ENCODE measurements at regions not wholly inside any gene's neighbourhood (a gene's known extent, or its start where the extent isn't known, plus 50 kb on each side); places are given as distances from the start of the nearest gene placed in this dataset.

GRCh38 chr16:86883583-86884389 lies 305.4 kb downstream of the FOXL1 start:
- Histone ChIP-seq H3K4me3 (ENCODE audit: low read length in 3 of 3) (no peak overlapping the region), H3K9me3 (ENCODE audit: control insufficient read depth in 2 of 3, insufficient read depth in 1 of 3, low read length in 3 of 3) (no peaks in the 10 kb centered on the region), H3K27me3 (ENCODE audit: control insufficient read depth, insufficient read depth, low read length) (no peaks in the 10 kb centered on the region), H3K4me1 (ENCODE audit: control insufficient read depth in 2 of 3, insufficient read depth in 2 of 3, low read depth in 1 of 3, low read length in 3 of 3) (peaks cover 0 to 3% (median 0%) of the 10 kb centered on the region in 3 donors), H3K36me3 (ENCODE audit: control insufficient read depth in 2 of 3, insufficient read depth in 3 of 3, low read length in 3 of 3) (no peaks in the 10 kb centered on the region), H3K9ac (ENCODE audit: low read length in 3 of 3) (no peak overlapping the region), H3K27ac (ENCODE audit: low read depth in 2 of 2, low read length in 2 of 2) (no peak overlapping the region)
- intact Hi-C loops (cut with DNase I), result no loop called here
- DNase-seq (no peak), FAIRE-seq (no peak)
- no peak for TF ChIP-seq CTCF (IDR thresholded peaks at IDR 0.05; ENCODE audit: borderline replicate concordance, extremely low read depth, insufficient read depth)

GRCh38 chr16:86884390-86884650 lies 306.0 kb downstream of the FOXL1 start:
- Histone ChIP-seq H3K27ac (ENCODE audit: low read depth in 2 of 2, low read length in 2 of 2) (no peak overlapping the region), H3K4me3 (ENCODE audit: low read length in 3 of 3) (no peak overlapping the region), H3K4me1 (ENCODE audit: control insufficient read depth in 2 of 3, insufficient read depth in 2 of 3, low read depth in 1 of 3, low read length in 3 of 3) (peaks cover 0 to 3% (median 0%) of the 10 kb centered on the region in 3 donors), H3K27me3 (ENCODE audit: control insufficient read depth, insufficient read depth, low read length) (no peaks in the 10 kb centered on the region), H3K9me3 (ENCODE audit: control insufficient read depth in 2 of 3, insufficient read depth in 1 of 3, low read length in 3 of 3) (no peaks in the 10 kb centered on the region), H3K36me3 (ENCODE audit: control insufficient read depth in 2 of 3, insufficient read depth in 3 of 3, low read length in 3 of 3) (no peaks in the 10 kb centered on the region), H3K9ac (ENCODE audit: low read length in 3 of 3) (no peak overlapping the region)
- DNase-seq (no peak), FAIRE-seq (no peak)
- TF ChIP-seq CTCF (IDR thresholded peaks at IDR 0.05; ENCODE audit: borderline replicate concordance, extremely low read depth, insufficient read depth), result no peak
- intact Hi-C loops (cut with DNase I), result no loop called here

- FAIRE-seq (no peak), DNase-seq (no peak)
- intact Hi-C loops (cut with DNase I), result no loop called here
- TF ChIP-seq CTCF (IDR thresholded peaks at IDR 0.05; ENCODE audit: borderline replicate concordance, extremely low read depth, insufficient read depth), result no peak
- Histone ChIP-seq H3K9ac (ENCODE audit: low read length in 3 of 3) (no peak overlapping the region), H3K27me3 (ENCODE audit: control insufficient read depth, insufficient read depth, low read length) (no peaks in the 10 kb centered on the region), H3K9me3 (ENCODE audit: control insufficient read depth in 2 of 3, insufficient read depth in 1 of 3, low read length in 3 of 3) (no peaks in the 10 kb centered on the region), H3K36me3 (ENCODE audit: control insufficient read depth in 2 of 3, insufficient read depth in 3 of 3, low read length in 3 of 3) (no peaks in the 10 kb centered on the region), H3K4me1 (ENCODE audit: control insufficient read depth in 2 of 3, insufficient read depth in 2 of 3, low read depth in 1 of 3, low read length in 3 of 3) (peaks cover 0 to 3% (median 0%) of the 10 kb centered on the region in 3 donors), H3K27ac (ENCODE audit: low read depth in 2 of 2, low read length in 2 of 2) (no peak overlapping the region), H3K4me3 (ENCODE audit: low read length in 3 of 3) (no peak overlapping the region)
These were observed 306.8 kb downstream of the FOXL1 start for GRCh38 chr16:86885139-86885538.

- no peaks in the 10 kb centered on the region for H3K27me3 ChIP-seq (ENCODE audit: control insufficient read depth, insufficient read depth, low read length)
These were observed 308.3 kb downstream of the FOXL1 start for GRCh38 chr16:86886651-86887050.

More at GRCh38 chr16:86886651-86887050, 308.3 kb downstream of the FOXL1 start:
- no peak overlapping the region for H3K9ac ChIP-seq (ENCODE audit: low read length in 3 of 3)
- FAIRE-seq (no peak), DNase-seq (no peak)
- H3K4me3 ChIP-seq (ENCODE audit: low read length in 3 of 3), result no peak overlapping the region
- peaks cover 0 to 3% (median 0%) of the 10 kb centered on the region in 3 donors for H3K4me1 ChIP-seq (ENCODE audit: control insufficient read depth in 2 of 3, insufficient read depth in 2 of 3, low read depth in 1 of 3, low read length in 3 of 3)
- intact Hi-C loops (cut with DNase I), result no loop called here
- no peaks in the 10 kb centered on the region for H3K9me3 ChIP-seq (ENCODE audit: control insufficient read depth in 2 of 3, insufficient read depth in 1 of 3, low read length in 3 of 3)
- H3K27ac ChIP-seq (ENCODE audit: low read depth in 2 of 2, low read length in 2 of 2), result no peak overlapping the region
- no peaks in the 10 kb centered on the region for H3K36me3 ChIP-seq (ENCODE audit: control insufficient read depth in 2 of 3, insufficient read depth in 3 of 3, low read length in 3 of 3)
- no peak for TF ChIP-seq CTCF (IDR thresholded peaks at IDR 0.05; ENCODE audit: borderline replicate concordance, extremely low read depth, insufficient read depth)

Data from kidney (tissue), 13 donors.